ENCODE measurements at regions not wholly inside any gene's neighbourhood (a gene's known extent, or its start where the extent isn't known, plus 50 kb on each side); places are given as distances from the start of the nearest gene placed in this dataset.
A peak's percentile ranks its signal among the peaks of the same experiment; 100 is the strongest.

DNA sequence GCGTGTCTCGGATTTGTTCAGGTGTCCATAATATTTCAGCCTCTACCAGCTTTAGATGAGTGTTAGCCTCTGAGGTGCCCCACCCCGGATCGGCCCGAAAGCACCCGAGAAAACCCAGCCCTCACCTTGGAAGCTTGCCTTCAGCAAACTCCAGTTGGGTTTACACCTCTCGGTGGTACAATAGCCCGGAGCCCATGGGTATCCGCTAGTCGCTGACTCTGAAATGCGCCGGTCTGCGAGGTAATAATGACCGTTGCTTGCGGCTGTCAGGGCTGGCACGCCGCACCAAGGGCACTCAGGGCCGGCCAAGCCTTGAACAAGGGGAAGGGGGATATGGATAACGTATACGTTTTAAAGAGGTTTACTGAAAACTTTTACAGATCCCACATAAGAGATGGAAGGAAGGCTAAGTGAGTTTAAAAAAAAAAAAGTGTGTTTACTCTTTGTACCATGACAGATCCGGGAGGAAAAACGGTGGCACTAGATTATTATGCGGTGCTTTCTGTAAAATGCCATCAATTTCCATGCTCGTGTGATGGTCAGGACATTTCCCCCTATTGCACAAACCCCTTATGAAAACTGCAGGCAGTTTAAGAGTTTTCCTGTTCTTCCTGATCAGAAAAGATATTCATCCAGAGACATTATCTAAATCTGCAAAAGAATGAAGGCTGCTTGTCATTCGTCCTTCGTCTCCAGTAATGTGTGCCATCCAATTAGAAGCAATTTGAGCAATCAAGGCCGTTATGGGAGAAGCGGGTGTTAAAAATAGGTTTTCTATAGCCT lies 124.2 kb downstream of the TMEM161B start:
- no peak for DNase-seq (ENCODE audit: low read depth in 3 of 3)

DNA sequence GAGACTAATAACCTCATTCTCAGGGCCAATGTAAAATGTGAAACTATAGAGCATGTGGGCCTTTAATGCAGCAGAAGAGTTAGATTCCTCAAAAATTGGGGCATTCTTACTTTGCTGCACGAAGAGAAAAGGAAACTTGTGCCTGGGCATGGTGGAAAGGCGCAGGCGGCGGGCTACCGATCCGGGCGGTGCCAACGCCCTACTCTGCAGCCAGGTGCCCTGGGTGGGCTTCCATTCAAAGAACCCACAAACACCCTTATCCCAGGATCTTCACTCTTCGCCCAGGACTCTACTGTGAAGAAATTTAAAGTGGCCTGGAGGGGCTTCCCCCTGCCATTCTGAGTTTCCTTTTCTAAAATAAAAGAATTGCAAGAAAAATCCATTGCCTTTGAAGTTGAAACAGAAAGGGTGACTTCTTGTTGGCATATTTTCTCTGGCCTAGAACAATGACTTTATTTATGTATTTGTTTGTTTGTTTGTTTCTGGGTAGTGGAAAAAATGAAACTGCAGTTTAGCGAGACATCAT lies 124.9 kb downstream of the TMEM161B start:
- DNase-seq (ENCODE audit: low read depth in 3 of 3): no peak

DNA sequence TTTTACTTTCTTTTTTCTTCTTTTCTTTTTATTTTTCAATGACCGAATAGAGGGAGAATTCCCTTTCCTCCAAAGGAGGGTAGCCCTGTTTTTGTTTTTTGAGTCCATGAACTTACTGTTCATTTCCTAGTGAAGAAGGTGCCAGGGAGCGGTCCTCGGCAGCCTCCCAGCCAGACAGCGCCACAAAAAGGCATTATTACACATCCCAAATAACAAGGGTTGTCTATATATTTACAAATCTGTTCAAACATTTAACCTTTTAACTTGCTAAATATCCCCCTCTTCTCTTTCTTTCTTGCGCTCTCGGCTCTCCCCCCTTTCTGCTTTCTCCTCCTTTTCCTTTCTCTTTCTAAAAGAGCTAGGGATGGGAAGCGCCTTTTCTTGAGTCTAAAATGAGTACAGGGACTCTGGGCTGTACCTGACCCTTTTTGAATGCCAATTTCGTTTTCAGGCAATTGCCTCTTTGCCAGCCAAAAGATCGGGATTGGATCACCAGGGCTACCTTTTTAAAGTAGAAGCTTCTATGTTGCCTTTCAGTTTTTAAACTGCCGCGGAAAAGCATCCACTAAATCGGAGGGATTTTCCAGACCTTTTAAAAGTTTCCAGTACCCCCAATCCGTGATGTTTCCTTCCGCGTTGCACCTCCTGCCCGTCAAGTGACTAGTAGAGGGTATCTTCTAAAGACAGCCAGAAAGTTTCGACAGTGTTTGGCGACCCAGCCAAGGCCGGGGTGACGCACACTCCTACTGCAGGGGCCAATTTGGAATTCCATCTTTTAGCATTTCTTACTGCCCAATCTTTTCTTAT lies 125.6 kb downstream of the TMEM161B start:
- DNase-seq (ENCODE audit: low read depth in 3 of 3): no peak

DNA sequence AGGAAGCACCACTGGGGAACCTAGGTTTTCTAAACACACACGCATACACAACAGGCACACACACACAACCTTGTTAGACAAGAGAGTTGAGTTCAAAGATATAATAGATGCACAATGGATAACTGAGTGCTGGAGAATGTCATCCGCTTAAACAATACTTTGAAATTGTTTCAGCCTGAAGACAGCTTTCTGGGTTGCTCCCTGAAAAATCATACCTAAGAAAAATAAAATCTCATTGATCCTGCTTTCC lies 126.1 kb downstream of the TMEM161B start:
- no peak for DNase-seq (ENCODE audit: low read depth in 3 of 3)

DNA sequence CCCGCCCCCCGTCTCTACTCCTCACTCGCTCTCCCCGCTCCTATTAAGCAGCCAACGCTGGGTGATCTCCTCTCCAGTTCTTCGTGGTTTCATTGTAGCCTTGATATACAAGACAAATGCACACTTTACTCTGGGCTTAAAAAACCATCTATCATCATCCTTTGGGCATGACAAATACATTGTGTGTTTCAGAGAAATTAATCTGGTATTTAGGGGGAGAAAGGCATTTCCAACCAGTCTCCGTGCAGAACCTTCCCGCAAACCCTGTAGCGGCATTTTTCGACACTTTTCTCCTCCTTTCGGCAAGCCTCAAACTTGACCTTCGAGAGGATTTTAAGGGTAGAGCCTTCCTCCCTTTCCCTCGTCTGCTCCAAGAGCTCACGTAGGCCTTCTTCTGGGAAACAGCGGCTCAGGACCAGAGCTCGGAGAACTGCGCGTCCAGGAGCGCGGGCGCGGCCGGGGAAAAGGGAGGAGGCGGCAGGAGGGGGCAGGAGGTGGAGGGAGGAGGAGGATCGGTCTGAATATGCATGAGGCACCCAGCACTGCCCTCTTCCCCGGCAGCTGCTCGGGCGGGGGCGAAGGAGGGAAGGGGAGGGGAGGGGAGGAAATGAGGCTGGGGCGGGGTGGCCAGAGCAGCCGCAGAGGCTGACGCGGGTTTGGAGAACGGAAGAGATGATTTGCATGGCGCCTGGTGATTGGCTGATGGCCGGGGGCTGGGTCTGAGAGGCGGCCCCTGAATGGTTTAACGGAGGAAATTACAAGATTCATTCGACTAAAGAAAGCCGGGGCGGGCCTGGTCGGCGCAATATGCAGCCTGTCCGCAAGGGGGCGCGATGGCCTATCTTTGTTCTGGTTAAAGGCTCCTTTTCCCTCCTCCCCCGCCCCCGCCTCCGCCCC lies 127.5 kb downstream of the TMEM161B start:
- peak; percentile 17 to 50 (median 43) for DNase-seq (ENCODE audit: low read depth in 3 of 3)

DNA sequence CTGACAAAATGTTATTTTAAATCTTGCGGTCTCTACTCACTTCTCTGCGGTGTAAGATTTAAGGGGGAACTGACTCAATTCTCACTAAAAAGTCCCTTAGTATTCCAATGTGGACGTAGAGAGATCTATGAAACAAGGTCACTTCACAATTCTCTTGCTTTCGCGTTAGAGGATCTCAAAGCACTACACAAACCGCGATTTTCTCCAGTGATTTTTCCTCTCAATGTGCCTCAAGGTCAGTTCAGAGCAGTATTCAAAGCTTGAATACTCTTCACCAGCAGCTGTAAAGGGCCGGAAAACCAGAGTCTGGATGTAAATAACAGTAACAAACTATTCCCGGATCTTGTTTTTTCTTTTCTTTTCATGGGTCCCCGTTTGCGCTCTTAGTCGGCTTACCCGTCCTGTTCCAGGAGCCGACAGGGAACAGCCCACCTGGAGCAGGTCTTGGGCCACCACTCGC lies 128.2 kb downstream of the TMEM161B start:
- no peak for DNase-seq (ENCODE audit: low read depth in 3 of 3)

DNA sequence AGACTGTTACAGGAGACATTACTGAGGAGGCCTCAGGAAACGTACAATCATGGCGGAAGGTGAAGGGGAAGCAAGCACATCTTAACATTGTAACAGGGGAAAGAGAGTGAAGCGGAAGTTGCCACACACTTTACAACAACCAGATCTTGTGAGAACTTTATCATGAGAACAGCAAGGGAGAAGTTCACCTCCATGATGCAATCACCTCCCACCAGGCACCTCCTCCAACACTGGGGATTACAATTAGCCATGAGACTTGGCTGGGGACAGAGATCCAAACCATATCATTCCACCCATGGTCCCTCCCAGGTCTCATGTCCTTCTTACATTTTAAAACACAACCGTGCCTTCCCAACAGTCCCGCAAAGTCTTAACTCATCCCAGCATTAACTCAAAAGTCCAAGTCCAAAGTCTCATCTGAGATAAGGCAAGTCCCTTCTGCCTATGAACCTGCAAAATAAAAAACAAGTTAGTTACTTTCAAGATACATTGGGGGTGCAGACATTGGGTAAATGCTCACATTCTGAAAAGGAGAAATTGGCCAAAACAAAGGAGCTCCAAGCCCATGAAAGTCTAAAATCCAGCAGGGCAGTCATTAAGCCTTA lies 138.3 kb downstream of the TMEM161B start:
- DNase-seq (ENCODE audit: low read depth in 3 of 3): no peak

DNA sequence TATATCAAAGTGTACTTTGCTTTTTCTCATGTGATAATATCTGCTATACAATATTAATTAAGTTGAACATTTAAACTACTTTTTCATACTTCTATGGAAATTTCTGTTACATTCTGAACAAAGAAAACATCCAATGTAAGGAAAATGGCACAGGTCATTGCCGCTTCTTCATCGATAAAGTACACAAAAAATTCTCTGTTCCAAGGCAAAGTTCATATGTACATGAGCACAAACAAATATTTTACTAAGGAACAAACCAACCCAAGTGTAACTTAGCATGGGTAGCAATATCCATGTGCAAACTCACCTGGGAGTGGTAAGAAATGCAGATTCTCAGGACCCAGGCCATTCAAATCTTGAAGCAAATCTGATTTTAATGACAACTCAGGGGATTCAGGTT lies 139.8 kb downstream of the TMEM161B start:
- no peak for DNase-seq (ENCODE audit: low read depth in 3 of 3)

DNA sequence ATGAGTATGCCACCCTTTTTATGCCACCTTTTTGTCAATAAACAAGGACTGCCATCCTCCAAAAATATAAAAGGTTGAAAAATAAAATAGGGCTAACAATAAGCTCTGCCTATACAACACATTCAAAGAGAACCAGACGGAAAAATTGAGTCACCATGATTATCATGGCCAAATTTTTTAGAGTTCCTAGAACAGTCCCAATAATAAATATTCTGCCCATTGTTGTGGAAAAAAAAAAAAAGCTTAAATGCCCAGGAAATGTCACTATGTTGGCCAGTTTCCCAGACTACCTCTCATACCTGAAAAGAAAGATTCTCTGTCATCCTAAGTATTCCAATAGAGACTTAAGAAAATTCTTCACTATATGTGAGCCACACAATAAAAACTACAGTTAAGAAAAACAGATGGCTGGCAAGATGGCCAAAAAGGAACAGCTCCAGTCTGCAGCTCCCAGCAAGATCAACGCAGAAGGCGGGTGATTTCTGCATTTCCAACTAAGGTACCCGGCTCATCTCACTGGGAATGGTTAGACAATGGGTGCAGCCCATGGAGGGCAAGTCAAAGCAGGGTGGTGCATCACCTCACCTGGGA lies 149.0 kb downstream of the TMEM161B start:
- DNase-seq (ENCODE audit: low read depth in 3 of 3): no peak

DNA sequence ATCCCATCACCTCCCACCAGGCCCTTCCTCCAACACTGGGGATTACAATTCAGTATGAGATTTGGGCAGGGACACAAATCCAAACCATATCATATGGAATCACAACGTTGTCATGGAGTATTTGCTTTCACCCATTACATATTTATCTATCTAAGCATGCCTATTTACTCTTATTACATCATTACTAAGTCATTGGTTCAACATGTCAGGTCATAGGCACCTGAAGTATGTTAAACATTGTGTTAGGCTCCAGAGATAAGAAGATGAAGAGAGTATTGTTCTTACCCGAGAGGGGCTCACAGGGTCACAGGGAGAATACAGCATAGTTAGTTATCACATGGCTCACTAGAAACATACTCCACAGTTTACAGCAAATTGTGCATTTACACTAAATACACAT lies 150.5 kb downstream of the TMEM161B start:
- DNase-seq (ENCODE audit: low read depth in 3 of 3): no peak

DNA sequence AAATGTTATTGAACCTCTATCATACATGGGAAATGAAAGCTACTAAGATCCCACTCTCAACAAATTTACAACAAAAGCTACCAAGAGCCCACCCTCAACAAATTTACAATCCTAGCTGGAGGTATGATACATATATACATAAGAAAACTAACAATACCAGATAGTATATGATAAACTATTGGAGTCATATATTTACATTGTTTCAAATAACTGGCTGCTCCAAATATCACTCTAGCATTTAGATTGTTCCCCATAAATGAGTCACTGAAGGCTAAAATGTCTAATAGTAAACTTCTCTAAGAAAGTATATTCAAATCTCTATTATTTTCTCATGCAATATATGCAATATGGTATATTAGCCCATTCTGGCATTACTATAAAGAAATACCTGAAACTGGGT lies 151.1 kb downstream of the TMEM161B start:
- no peak for DNase-seq (ENCODE audit: low read depth in 3 of 3)

DNA sequence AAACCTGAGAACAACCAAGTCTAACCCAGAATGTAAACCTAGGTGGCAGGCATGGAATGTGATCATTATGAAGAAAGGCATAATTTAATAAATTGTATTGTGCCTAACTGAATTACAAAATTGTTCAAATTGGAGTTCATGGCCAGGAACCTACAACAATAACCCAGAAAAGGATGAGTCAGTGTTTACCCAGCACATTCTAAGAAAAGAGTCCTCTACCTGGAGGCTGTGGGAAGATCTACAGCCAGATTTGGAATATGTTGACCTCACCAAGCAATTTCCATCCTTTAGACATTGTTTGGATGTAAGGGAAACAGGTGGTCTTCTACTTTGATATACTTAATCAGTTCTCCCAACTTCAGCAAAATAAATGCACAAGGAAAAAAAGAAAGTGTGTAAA lies 152.2 kb downstream of the TMEM161B start:
- DNase-seq (ENCODE audit: low read depth in 3 of 3): no peak

DNA sequence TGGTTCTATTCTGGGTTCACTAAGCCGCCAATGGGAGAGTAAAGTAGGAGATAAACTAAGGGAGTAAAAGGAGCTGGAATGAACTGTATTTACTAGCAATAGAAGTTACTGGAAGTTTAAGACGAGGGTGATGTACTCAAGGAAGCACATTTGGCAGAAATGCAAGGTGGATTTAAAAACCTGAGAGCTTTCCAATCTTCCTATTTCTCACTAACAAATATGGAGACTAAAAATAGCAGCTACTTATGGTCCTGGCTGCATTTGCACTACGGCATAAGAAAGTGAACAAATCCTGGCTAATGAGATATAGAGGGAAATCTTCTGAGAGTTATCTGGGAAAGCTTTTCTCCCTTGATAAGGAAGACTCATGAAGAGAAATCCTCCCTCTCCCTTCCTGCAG lies 153.4 kb downstream of the TMEM161B start:
- DNase-seq (ENCODE audit: low read depth in 3 of 3): no peak

DNA sequence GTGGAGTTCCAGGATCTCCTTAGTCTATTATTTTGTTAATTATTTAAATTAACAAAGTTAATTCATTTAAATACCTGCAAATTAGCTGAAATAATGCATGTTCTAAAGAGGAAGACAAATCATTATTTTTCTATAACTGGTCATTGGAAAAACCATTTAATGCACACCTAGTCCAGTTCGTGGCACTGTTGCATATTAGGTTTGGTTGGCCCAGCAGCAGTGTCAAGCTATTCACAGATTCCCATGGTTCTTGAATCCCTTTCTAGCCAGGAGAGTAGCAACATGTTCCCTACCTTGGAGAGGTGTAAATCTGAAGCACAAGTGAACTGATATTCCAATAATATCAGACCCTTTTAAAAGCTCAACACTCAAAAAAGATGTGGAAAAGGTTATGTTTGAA lies 155.2 kb downstream of the TMEM161B start:
- no peak for DNase-seq (ENCODE audit: low read depth in 3 of 3)

DNA sequence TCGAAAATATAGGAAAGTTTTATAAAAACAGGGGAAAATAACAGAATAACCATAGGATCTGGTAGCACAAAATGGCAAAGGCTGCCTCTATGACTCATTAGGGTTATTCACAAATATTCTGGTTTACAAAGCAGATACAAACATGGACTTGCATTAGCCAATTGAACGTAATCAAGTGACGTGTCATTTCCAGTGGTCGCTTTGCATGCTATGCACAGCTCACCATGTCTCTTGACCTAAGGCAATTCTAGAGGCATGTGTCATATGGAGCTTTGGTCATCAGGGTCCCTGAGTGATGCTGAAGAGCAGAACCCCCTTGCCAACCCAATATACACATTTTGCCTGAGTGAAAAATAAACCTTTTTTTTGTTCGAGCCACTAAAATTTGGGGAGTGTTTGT lies 158.8 kb downstream of the TMEM161B start:
- no peak for DNase-seq (ENCODE audit: low read depth in 3 of 3)

DNA sequence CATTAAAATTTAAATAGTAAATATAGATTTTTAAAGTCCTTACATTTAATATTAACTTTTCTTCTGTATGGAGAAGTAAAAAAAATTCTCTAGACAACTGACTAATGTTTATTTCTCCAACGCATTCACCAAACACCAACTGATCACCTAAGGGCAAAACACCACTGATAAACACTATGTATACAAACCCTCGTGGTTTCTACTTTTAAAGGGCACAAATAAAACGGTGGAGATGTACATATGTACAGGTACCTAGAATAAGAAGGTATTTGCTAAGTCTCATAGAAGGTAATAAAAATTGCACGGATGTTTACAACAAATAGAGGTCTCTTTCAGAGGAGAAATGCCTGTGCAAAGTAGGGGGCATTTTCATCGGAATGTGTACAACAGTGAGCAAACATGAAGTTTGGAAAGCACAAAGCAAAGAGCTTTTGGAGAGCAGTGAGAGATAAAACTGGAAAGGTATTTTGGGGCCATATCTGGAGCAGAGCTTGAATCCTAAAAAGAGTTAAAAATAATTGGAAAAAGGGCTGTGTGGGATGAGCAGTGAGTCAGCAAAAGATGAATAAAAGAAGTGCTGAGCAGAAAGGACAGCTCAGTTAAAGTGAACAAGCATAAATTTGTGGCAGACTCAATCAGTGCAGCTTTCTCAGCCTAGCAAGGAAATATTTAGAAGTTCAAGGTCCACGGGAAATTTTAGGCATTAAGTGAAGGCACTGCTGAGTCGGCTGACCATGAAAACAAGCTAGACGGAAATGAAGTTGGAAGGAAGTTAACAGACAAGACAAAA lies 160.0 kb downstream of the TMEM161B start:
- DNase-seq (ENCODE audit: low read depth in 3 of 3): no peak

DNA sequence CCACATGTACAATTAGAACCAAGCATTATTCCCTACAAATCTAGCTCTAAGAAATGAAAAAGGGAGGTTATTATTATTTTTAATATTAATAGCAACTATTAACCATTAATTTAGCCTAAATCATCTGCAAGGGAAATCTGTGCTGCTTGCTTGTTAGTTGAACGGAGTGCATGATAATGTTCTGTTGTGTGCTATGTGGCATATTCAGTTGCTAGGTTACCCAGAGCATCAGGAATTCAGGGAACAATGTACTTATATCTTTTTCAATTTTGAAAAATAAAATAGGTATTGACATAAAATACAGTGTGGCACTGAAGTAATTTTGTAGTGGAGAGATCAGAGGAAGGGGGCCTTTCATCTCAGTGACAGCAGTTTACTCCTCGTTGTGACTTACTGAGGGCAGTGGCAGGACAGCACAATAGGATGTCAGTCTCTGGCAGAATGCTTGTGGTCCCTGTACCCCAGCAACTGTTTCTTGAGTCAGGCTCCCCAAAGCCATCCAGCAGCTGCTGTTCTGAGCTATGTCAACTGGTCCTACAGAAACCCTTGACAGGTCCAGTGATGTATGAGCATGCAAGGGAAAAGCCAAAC lies 173.6 kb downstream of the TMEM161B start:
- DNase-seq (ENCODE audit: low read depth in 3 of 3): no peak

DNA sequence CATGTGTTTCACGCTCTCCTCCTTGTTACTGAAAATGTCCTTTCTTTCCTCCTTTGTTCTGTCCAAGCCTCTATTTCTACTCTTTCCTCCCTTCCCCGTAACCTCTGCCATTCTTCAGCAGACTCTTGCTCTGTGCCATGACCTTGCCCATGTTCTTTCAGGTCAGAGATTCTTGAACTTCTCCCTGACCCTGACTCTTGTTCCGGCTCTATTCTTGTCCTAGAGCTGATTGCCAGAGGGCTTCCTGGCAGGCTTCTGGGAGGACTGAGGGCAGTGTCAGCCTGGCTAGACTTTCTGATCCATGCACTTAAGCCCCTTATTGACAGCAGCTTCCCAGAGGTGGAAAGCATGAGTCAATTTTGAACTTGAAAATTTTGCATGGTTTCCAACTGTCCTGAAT lies 174.2 kb downstream of the TMEM161B start:
- DNase-seq (ENCODE audit: low read depth in 3 of 3): no peak

DNA sequence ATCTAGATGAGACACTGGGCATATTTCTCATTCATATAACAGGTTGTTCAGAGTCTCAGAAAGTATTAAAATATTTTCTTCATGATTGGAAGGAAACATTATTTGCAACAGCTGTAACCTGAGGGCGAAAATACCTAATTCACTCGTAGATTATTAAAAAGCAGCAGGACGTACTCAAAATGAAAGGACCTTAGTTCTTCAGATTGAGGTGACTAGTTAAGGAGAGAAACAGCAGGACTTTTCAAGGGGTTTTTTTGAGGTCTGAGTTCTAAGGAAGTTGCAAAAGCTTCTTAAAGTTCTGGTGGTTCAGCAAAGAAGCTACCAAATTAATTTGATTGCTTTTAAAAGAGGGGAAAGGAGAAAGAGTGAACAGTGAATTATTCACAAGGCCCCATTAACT lies 174.9 kb downstream of the TMEM161B start:
- DNase-seq (ENCODE audit: low read depth in 3 of 3): no peak

DNA sequence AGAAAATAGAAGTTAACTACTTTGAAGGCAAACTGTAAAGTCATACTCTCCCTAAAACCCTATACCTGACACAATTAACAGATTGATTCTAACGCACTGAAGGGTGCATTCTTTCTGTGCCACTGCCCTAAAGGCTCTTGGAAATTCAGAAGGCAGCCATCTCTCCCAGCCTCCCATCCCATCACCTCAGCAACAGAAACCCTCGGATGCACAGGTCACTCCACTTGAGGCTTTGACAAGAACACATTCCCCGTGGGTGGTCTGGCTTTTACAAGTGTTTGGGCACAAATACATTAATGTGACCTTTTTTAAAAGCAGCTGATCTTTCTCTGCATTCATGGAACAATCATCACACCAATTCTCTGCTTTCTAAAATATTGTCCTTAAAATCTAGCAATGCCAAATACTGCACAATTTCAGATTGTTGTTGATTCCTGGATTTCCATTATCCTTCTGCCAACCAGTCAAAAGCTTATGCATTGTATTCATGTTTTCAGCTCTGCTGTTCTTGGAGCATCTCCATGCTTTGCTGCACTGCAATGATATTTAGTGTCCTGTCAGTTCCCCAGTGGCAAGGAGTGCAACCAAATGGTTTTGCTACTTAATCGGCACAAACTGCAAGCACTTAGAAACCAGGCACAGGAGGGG lies 175.6 kb downstream of the TMEM161B start:
- no peak for DNase-seq (ENCODE audit: low read depth in 3 of 3)

Measured in stimulated activated CD4-positive, alpha-beta T cell treated with anti-CD3 and anti-CD28 coated beads, TNF-alpha, amount 100 ng/mL, for 4 hours (primary cell).